PC-3 (cell line): ENCODE measurements at regions not wholly inside any gene's neighbourhood (a gene's known extent, or its start where the extent isn't known, plus 50 kb on each side); places are given as distances from the start of the nearest gene placed in this dataset.

Experiments
- EZH2 ChIP-seq: fragments of 300-600 bp; sonication (generic); IDR thresholded peaks from one replicate; pipeline ENCODE4 v1.6.1; 2017; ENCODE audit warnings: antibody characterized with exemption, mild to moderate bottlenecking, low read length; ENCODE audit not compliant: unreplicated experiment
- TF ChIP-seq, protein P1 (sequence below): fragments of 300-600 bp; sonication (generic); conservative IDR thresholded peaks from 2 replicates; pipeline ENCODE4 v1.5.1; 2017; ENCODE audit warnings: antibody characterized with exemption, low read depth, mild to moderate bottlenecking, low read length

DNA sequence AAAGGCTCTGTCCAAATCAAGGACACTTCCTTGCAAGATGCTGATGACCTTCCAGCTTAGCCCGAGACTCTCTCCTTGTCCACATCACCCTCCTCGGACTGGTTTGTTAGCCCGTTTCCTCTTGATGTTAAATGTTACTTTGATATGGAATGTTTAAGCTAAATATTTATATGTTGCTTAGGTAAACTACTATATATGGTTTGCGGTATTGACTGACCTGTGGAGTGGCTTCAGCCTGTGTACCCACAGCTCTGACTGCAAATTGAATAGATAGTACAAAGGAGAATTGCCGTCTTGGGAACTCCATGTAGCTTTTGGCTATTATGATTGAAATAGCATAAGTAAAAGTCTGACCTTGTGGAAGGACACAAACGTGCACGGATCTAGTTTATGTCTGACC lies 422.0 kb downstream of the YTHDC2 start:
- TF ChIP-seq, protein P1, sequence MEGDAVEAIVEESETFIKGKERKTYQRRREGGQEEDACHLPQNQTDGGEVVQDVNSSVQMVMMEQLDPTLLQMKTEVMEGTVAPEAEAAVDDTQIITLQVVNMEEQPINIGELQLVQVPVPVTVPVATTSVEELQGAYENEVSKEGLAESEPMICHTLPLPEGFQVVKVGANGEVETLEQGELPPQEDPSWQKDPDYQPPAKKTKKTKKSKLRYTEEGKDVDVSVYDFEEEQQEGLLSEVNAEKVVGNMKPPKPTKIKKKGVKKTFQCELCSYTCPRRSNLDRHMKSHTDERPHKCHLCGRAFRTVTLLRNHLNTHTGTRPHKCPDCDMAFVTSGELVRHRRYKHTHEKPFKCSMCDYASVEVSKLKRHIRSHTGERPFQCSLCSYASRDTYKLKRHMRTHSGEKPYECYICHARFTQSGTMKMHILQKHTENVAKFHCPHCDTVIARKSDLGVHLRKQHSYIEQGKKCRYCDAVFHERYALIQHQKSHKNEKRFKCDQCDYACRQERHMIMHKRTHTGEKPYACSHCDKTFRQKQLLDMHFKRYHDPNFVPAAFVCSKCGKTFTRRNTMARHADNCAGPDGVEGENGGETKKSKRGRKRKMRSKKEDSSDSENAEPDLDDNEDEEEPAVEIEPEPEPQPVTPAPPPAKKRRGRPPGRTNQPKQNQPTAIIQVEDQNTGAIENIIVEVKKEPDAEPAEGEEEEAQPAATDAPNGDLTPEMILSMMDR, result no peak
- no peak for TF ChIP-seq EZH2
